ENCODE measurements at regions not wholly inside any gene's neighbourhood (a gene's known extent, or its start where the extent isn't known, plus 50 kb on each side); places are given as distances from the start of the nearest gene placed in this dataset.

GRCh38 chr7:131899271-131900030 lies 343.0 kb upstream of the PODXL start:
- ATAC-seq, result no peak
- intact Hi-C loops (cut with micrococcal nuclease), result no loop called here
- Histone ChIP-seq H3K79me2 (ENCODE audit: low read length) (no peaks in the 10 kb centered on the region), H3K27me3 (ENCODE audit: low read length) (no peaks in the 10 kb centered on the region), H4K20me1 (ENCODE audit: low read length) (no peaks in the 10 kb centered on the region), H3K9me3 (ENCODE audit: low read length) (no peaks in the 10 kb centered on the region), H3K9me2 (replicated peaks; ENCODE audit: low read length) (no peaks in the 10 kb centered on the region), H3K4me3 (ENCODE audit: low read length) (no peak overlapping the region), H3K27ac (ENCODE audit: low read length) (no peak overlapping the region), H3F3A (ENCODE audit: low read length, unreplicated experiment) (peaks cover 6% of the 10 kb centered on the region), H2AFZ (ENCODE audit: low read length) (no peak overlapping the region), H3K4me2 (ENCODE audit: low read length) (no peak overlapping the region), H3K36me3 (ENCODE audit: low read depth, low read length) (no peaks in the 10 kb centered on the region), H3K9ac (ENCODE audit: low read length) (no peak overlapping the region), H3K4me1 (ENCODE audit: insufficient read depth, low read length) (peaks cover 28% of the 10 kb centered on the region)
- CTCF ChIA-PET, result no interaction called here
- TF ChIP-seq EZH2 (IDR thresholded peaks at IDR 0.05; ENCODE audit: low read length, unreplicated experiment) (no peak), EZH2phosphoT487 (IDR thresholded peaks at IDR 0.05; ENCODE audit: borderline replicate concordance, low read length) (no peak), CTCF (conservative IDR thresholded peaks at IDR 0.05; ENCODE audit: low read depth, low read length) (no peak)
- BruUV-seq (replicated peaks), result no TSS peak
- POLR2A ChIA-PET (ENCODE audit: unreplicated experiment), result no interaction called here
- DNase-seq, result no peak

- Histone ChIP-seq H3K27ac (ENCODE audit: low read length) (no peak overlapping the region), H3K4me3 (ENCODE audit: low read length) (no peak overlapping the region), H3K4me2 (ENCODE audit: low read length) (no peak overlapping the region), H3K27me3 (ENCODE audit: low read length) (no peaks in the 10 kb centered on the region), H3K9me2 (replicated peaks; ENCODE audit: low read length) (no peaks in the 10 kb centered on the region), H3K36me3 (ENCODE audit: low read depth, low read length) (no peaks in the 10 kb centered on the region), H3K9me3 (ENCODE audit: low read length) (no peaks in the 10 kb centered on the region), H2AFZ (ENCODE audit: low read length) (no peak overlapping the region), H3F3A (ENCODE audit: low read length, unreplicated experiment) (peaks cover 6% of the 10 kb centered on the region), H3K79me2 (ENCODE audit: low read length) (no peaks in the 10 kb centered on the region), H3K4me1 (ENCODE audit: insufficient read depth, low read length) (peaks cover 28% of the 10 kb centered on the region), H4K20me1 (ENCODE audit: low read length) (no peaks in the 10 kb centered on the region), H3K9ac (ENCODE audit: low read length) (no peak overlapping the region)
- ChIA-PET CTCF (no interaction called here), POLR2A (ENCODE audit: unreplicated experiment) (no interaction called here)
- intact Hi-C loops (cut with micrococcal nuclease), result no loop called here
- BruUV-seq (replicated peaks), result no TSS peak
- no peak for TF ChIP-seq CTCF (conservative IDR thresholded peaks at IDR 0.05; ENCODE audit: low read depth, low read length)
- no peak for TF ChIP-seq EZH2 (IDR thresholded peaks at IDR 0.05; ENCODE audit: low read length, unreplicated experiment)
- no peak for TF ChIP-seq EZH2phosphoT487 (IDR thresholded peaks at IDR 0.05; ENCODE audit: borderline replicate concordance, low read length)
- ATAC-seq (no peak), DNase-seq (peak; percentile 15)
Observed at GRCh38 chr7:131898418-131898817, 342.0 kb upstream of the PODXL start.

DNA sequence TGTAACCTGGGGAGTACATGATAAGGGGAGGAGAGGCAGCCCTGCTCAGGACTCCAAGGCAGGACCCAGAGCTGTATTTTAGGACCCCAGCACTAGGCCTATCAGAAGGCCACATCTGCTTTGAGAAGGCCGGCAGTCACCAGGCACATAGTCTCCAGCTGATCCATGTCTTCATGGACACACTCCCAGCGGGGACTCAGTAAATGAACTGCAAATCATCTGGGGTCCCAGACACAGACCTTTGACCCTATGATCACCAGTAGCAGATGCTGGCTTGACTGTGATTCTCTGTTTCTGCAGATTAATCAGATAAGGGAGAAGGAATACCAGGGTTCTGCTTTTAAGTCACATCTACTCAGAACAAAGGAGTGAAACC lies 341.4 kb upstream of the PODXL start:
- peaks cover 28% of the 10 kb centered on the region for H3K4me1 ChIP-seq (ENCODE audit: insufficient read depth, low read length)
- intact Hi-C loops (cut with micrococcal nuclease), result no loop called here
- H3K79me2 ChIP-seq (ENCODE audit: low read length), result no peaks in the 10 kb centered on the region
- H3K4me3 ChIP-seq (ENCODE audit: low read length), result no peak overlapping the region
- H2AFZ ChIP-seq (ENCODE audit: low read length), result no peak overlapping the region
- peaks cover 6% of the 10 kb centered on the region for H3F3A ChIP-seq (ENCODE audit: low read length, unreplicated experiment)
- no peak overlapping the region for H3K4me2 ChIP-seq (ENCODE audit: low read length)
- CTCF ChIA-PET, result no interaction called here
- POLR2A ChIA-PET (ENCODE audit: unreplicated experiment), result no interaction called here
- DNase-seq (no peak), ATAC-seq (no peak)
- no TSS peak for BruUV-seq (replicated peaks)
- H3K36me3 ChIP-seq (ENCODE audit: low read depth, low read length), result no peaks in the 10 kb centered on the region
- no peaks in the 10 kb centered on the region for H3K27me3 ChIP-seq (ENCODE audit: low read length)
- no peaks in the 10 kb centered on the region for H3K9me3 ChIP-seq (ENCODE audit: low read length)
- H4K20me1 ChIP-seq (ENCODE audit: low read length), result no peaks in the 10 kb centered on the region
- no peak overlapping the region for H3K27ac ChIP-seq (ENCODE audit: low read length)
- TF ChIP-seq EZH2 (IDR thresholded peaks at IDR 0.05; ENCODE audit: low read length, unreplicated experiment) (no peak), CTCF (conservative IDR thresholded peaks at IDR 0.05; ENCODE audit: low read depth, low read length) (no peak), EZH2phosphoT487 (IDR thresholded peaks at IDR 0.05; ENCODE audit: borderline replicate concordance, low read length) (no peak)
- no peaks in the 10 kb centered on the region for H3K9me2 ChIP-seq (replicated peaks; ENCODE audit: low read length)
- H3K9ac ChIP-seq (ENCODE audit: low read length), result no peak overlapping the region
